A673 (cell line): ENCODE measurements at regions not wholly inside any gene's neighbourhood (a gene's known extent, or its start where the extent isn't known, plus 50 kb on each side); places are given as distances from the start of the nearest gene placed in this dataset.

Experiments used
- CTCF ChIP-seq: fragments of 300-800, 200-600 bp; sonication (generic); conservative IDR thresholded peaks from 2 replicates; pipeline ENCODE4 v1.5.1; 2017; ENCODE audit warnings: low read depth, mild to moderate bottlenecking, antibody characterized with exemption, low read length, moderate library complexity, mixed read lengths
- EZH2 ChIP-seq: fragments of 200-600 bp; sonication (generic); IDR thresholded peaks from 2 replicates; pipeline ENCODE4 v1.6.1; 2017; ENCODE audit warnings: borderline replicate concordance, low read depth, mild to moderate bottlenecking, mixed read lengths, antibody characterized with exemption, low read length; ENCODE audit not compliant: poor library complexity, severe bottlenecking

GRCh38 chr4:124519196-124519595, 193.3 kb downstream of the ANKRD50 start:
- TF ChIP-seq CTCF = no peak
- TF ChIP-seq EZH2 = no peak
